ENCODE measurements at regions not wholly inside any gene's neighbourhood (a gene's known extent, or its start where the extent isn't known, plus 50 kb on each side); places are given as distances from the start of the nearest gene placed in this dataset.

DNA sequence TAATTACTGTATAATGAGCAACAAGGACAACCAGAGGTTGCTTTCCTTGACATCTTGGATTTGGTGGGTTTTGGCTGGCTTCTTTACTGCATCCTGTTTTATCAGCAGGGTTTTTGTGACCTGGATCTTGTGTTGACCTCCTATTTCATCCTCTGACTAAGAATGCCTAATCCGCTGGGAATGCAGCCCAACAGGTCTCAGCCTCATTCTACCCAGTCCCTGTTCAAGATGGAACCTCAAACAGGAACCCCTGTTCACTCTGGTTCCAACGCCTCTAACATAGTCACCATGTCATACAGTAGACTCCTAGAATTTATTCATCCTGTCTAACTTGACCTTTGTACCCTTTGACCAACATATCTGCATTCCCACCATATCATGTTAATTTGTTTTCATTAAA, 183.8 kb upstream of the SOX9 start:
- no peak overlapping the region for H3K4me3 ChIP-seq (ENCODE audit: low read length)
- TF ChIP-seq, protein P1, sequence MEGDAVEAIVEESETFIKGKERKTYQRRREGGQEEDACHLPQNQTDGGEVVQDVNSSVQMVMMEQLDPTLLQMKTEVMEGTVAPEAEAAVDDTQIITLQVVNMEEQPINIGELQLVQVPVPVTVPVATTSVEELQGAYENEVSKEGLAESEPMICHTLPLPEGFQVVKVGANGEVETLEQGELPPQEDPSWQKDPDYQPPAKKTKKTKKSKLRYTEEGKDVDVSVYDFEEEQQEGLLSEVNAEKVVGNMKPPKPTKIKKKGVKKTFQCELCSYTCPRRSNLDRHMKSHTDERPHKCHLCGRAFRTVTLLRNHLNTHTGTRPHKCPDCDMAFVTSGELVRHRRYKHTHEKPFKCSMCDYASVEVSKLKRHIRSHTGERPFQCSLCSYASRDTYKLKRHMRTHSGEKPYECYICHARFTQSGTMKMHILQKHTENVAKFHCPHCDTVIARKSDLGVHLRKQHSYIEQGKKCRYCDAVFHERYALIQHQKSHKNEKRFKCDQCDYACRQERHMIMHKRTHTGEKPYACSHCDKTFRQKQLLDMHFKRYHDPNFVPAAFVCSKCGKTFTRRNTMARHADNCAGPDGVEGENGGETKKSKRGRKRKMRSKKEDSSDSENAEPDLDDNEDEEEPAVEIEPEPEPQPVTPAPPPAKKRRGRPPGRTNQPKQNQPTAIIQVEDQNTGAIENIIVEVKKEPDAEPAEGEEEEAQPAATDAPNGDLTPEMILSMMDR (IDR thresholded peaks at IDR 0.05; ENCODE audit: insufficient read depth, low read depth, low read length, missing control alignments) = no peak
- DNase-seq (ENCODE audit: low read depth) = peak; percentile 93

DNA sequence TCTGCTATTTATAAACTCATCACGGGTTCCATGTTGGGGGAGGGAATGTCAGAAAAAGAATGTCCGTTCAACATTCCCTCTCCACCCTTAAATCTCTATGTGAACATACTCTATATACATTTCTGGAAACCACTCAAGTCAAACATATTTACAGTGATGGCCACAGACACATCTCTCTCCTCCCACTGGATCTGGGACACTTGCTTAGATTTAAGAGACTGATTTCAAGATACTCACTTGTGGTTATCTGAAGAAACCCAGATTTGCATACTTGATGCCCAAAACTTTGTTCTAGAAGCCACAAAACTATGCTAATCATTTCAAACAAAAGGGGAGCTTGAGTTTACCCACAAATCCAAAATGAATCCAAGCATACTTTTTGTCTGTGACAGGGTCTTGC, 182.9 kb upstream of the SOX9 start:
- TF ChIP-seq, protein P1 (IDR thresholded peaks at IDR 0.05; ENCODE audit: insufficient read depth, low read depth, low read length, missing control alignments) = no peak
- DNase-seq (ENCODE audit: low read depth) = no peak

DNA sequence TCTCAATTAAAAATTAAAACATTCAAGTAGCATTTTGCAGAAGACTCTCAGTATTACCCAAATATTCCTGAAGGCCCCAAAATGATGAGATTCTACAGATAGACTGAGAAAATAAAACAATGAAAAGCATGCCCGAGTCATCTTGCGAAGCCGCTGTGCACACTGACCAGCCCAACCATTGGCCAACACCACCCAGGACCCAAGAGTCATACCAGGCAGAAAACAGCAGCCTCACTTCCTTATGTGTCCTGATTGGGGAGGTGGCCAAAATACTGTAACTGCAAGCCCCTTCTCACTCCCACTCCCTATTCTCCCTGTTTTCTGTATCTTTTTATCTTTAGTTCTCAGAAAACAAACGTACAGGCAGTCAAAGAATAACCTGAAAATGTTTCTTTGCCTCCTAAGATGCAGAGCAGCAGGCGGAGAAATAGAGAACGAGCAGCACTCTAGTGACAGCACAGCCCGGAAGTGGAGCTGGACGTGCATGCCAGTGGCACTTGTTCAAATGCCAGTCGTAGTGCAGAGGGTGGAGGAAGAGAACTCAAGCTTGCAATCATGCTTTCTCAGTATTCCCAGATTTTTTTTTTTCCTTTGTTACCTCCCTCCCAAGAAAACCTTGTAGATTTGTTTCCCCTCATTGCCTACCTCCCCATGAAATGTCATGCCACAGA, 182.3 kb upstream of the SOX9 start:
- no peak for DNase-seq (ENCODE audit: low read depth)
- TF ChIP-seq, protein P1 (IDR thresholded peaks at IDR 0.05; ENCODE audit: insufficient read depth, low read depth, low read length, missing control alignments) = no peak

More for the DNA sequence above, 182.9 kb upstream of the SOX9 start:
- H3K4me3 ChIP-seq (ENCODE audit: low read length) = no peak overlapping the region

DNA sequence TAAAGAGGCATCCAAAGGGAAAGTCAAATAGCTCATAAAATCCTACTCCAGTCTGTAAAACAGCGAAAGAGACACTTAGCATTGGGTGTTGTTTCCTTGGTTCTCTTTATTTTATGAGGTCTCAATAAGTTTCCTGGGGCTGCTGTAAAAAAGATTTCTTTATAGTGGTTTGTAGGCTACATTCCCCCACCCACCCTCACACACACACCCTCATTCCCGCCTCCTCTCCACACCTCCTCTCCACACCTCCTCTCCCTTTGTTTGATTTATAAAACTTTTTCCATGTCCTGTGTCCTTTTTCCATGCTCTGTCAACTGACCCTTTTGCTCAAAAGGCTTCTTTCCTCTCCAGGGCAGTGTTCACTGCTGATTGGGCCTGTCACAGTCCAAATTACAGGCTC, 178.9 kb upstream of the SOX9 start:
- TF ChIP-seq, protein P1 (IDR thresholded peaks at IDR 0.05; ENCODE audit: insufficient read depth, low read depth, low read length, missing control alignments) = no peak
- no peak overlapping the region for H3K4me3 ChIP-seq (ENCODE audit: low read length)
- no peak for DNase-seq (ENCODE audit: low read depth)

More for the DNA sequence above, 182.3 kb upstream of the SOX9 start:
- H3K4me3 ChIP-seq (ENCODE audit: low read length) = no peak overlapping the region

DNA sequence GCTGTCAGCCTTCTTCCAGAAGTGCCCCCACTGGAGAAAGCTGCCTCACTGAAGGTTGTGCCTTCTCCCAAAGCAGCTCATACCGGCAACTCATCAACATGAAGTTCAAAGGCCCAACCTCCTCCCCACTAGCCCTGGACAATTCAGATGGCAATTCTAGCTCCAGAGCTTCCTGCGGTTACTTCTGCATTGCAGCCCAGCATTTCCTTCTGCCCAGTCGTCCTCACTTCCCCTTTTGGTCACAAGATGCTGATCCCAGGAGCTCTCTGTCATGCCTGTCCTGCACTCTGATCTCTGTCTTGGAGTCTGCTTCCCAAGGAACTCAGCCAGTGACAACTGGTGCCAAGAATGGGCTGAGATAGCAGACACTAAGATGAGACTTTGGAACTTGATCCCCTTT, 178.2 kb upstream of the SOX9 start:
- TF ChIP-seq, protein P1 (IDR thresholded peaks at IDR 0.05; ENCODE audit: insufficient read depth, low read depth, low read length, missing control alignments) = no peak
- no peak overlapping the region for H3K4me3 ChIP-seq (ENCODE audit: low read length)
- DNase-seq (ENCODE audit: low read depth) = no peak

DNA sequence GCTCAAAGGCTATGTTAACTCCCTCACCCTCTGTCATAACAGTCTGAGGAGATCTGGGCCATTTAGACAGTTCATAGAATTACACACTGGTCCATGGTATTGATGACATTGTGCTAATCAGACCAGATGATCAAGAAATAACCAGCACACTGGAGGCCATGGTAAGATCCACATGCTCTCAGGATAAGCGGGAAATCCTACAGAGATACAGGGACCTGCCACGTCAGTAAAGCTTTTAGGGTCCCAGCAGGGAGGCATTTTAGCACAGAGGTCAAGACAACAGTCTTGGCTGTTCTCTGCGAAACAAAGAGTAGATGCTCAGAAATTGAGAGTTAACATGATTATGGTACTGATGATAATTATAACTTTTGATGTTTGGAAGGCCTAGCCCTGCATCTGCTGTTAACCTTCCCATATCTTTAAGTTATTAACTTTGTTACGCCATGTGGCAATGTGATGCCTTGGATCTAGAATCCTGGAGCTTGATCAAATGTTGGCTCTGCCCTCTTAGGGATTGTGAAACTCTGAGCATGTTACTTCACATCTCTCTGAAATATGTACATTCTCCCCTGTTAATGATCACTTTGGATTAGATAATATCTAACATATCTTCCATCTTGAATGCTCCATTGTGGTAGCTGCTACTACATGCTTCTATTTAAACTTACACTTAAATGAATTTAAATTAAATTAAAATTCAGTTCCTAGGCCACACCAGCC, 172.0 kb upstream of the SOX9 start:
- TF ChIP-seq, protein P1 (IDR thresholded peaks at IDR 0.05; ENCODE audit: insufficient read depth, low read depth, low read length, missing control alignments) = no peak
- DNase-seq (ENCODE audit: low read depth) = peak; percentile 53
- no peak overlapping the region for H3K4me3 ChIP-seq (ENCODE audit: low read length)
